Mesodermal cell (in vitro differentiated cells): ENCODE measurements at regions not wholly inside any gene's neighbourhood (a gene's known extent, or its start where the extent isn't known, plus 50 kb on each side); places are given as distances from the start of the nearest gene placed in this dataset.

Experiments used
- H3K27ac ChIP-seq: 2 replicates; pipeline ENCODE4 v1.7.0; 2013; ENCODE audit warnings: mild to moderate bottlenecking, low read depth, low read length, moderate library complexity; ENCODE audit not compliant: severe bottlenecking
- H3K36me3 ChIP-seq: 2 replicates; pipeline ENCODE4 v1.7.1; 2013; ENCODE audit warnings: mild to moderate bottlenecking, low read length, moderate library complexity; ENCODE audit not compliant: control insufficient read depth, insufficient read depth
- H3K4me1 ChIP-seq: one replicate; pipeline ENCODE4 v1.7.1; 2013; ENCODE audit warnings: mild to moderate bottlenecking, low read length; ENCODE audit not compliant: insufficient read depth, control insufficient read depth, poor library complexity, severe bottlenecking
- H3K4me3 ChIP-seq: 2 replicates; pipeline ENCODE4 v1.7.0; 2013; ENCODE audit warnings: low read length, control low read depth, mild to moderate bottlenecking; ENCODE audit not compliant: insufficient read depth, poor library complexity, severe bottlenecking; ENCODE audit errors: extremely low read depth
- H3K9me3 ChIP-seq: 2 replicates; pipeline ENCODE4 v1.7.1; 2013; ENCODE audit warnings: mild to moderate bottlenecking, low read length, moderate library complexity; ENCODE audit not compliant: control insufficient read depth
- WGBS, 2 experiments: methylation state at CpG; one replicate each; pipeline ENCODE4 v1.1.5; 2013; ENCODE audit warnings: missing lambda C conversion rate in 2 of 2; ENCODE audit not compliant: insufficient coverage in 2 of 2; 5-methylcytosine and 5-hydroxymethylcytosine counted together

GRCh38 chr2:239895116-239895515 lies 130.0 kb downstream of the NDUFA10 start:
- WGBS, 2 experiments = 40 to 100% methylated on average over 1 of the region's 3 CpGs
- Histone ChIP-seq H3K4me3 (no peak overlapping the region), H3K9me3 (no peaks in the 10 kb centered on the region), H3K27ac (no peak overlapping the region), H3K4me1 (no peaks in the 10 kb centered on the region), H3K36me3 (no peaks in the 10 kb centered on the region)

GRCh38 chr2:239894276-239894675 lies 130.9 kb downstream of the NDUFA10 start:
- Histone ChIP-seq H3K4me1 (no peaks in the 10 kb centered on the region), H3K4me3 (no peak overlapping the region), H3K9me3 (no peaks in the 10 kb centered on the region), H3K27ac (no peak overlapping the region), H3K36me3 (no peaks in the 10 kb centered on the region)
- 80 to 92% methylated on average over 5 of the region's 5 CpGs for WGBS, 2 experiments

GRCh38 chr2:239893236-239893515 lies 132.0 kb downstream of the NDUFA10 start:
- WGBS, 2 experiments = 51 to 59% methylated on average over 3 of the region's 4 CpGs

GRCh38 chr2:239892441-239893235 lies 132.5 kb downstream of the NDUFA10 start:
- Histone ChIP-seq H3K9me3 (no peaks in the 10 kb centered on the region), H3K4me1 (no peaks in the 10 kb centered on the region), H3K27ac (no peak overlapping the region), H3K36me3 (no peaks in the 10 kb centered on the region), H3K4me3 (no peak overlapping the region)
- WGBS, 2 experiments = 85 to 90% methylated on average over 12 to 17 of the region's 18 CpGs

More at GRCh38 chr2:239893236-239893515, 132.0 kb downstream of the NDUFA10 start:
- H3K4me3 ChIP-seq = no peak overlapping the region
- no peaks in the 10 kb centered on the region for H3K9me3 ChIP-seq
- H3K4me1 ChIP-seq = no peaks in the 10 kb centered on the region
- H3K27ac ChIP-seq = no peak overlapping the region
- H3K36me3 ChIP-seq = no peaks in the 10 kb centered on the region

DNA sequence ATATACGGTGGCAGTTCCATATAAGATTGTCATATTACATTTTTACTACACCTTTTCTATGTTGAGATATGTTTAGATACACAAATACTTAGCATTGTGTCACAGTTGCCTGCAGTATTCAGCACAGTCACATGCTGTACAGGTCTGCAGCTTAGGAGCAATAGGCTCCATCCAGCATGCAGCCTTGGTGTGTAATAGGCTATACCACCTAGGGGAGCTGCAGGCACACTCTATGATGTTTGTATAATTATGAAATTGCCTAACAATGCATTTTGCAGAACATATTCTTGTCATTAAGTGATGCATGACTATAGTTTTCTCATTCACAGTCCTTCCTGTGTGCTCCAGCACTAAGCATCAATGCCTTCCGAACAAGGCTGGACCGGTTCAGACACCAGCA lies 133.4 kb downstream of the NDUFA10 start:
- Histone ChIP-seq H3K9me3 (no peaks in the 10 kb centered on the region), H3K4me1 (no peaks in the 10 kb centered on the region), H3K4me3 (no peak overlapping the region), H3K27ac (no peak overlapping the region), H3K36me3 (no peaks in the 10 kb centered on the region)
- 100% methylated on average over 1 of the region's 3 CpGs for WGBS, 2 experiments

GRCh38 chr2:239890206-239890746 lies 134.9 kb downstream of the NDUFA10 start:
- H3K9me3 ChIP-seq = peaks cover 2% of the 10 kb centered on the region
- no peaks in the 10 kb centered on the region for H3K4me1 ChIP-seq
- H3K27ac ChIP-seq = no peak overlapping the region
- H3K36me3 ChIP-seq = no peaks in the 10 kb centered on the region
- 91% methylated on average over 9 of the region's 9 CpGs for WGBS, 2 experiments
- no peak overlapping the region for H3K4me3 ChIP-seq

- Histone ChIP-seq H3K36me3 (no peaks in the 10 kb centered on the region), H3K4me3 (no peak overlapping the region), H3K9me3 (peaks cover 8% of the 10 kb centered on the region), H3K27ac (no peak overlapping the region), H3K4me1 (no peaks in the 10 kb centered on the region)
- WGBS, 2 experiments = 85 to 88% methylated on average over 6 to 9 of the region's 9 CpGs
These were observed 135.5 kb downstream of the NDUFA10 start for GRCh38 chr2:239889641-239890121.

GRCh38 chr2:239887604-239888003 lies 137.5 kb downstream of the NDUFA10 start:
- H3K4me3 ChIP-seq = no peak overlapping the region
- H3K27ac ChIP-seq = no peak overlapping the region
- H3K9me3 ChIP-seq = peaks cover 13% of the 10 kb centered on the region
- no CpG with 5 or more reads among the region's 2 CpGs for WGBS, 2 experiments
- H3K4me1 ChIP-seq = no peaks in the 10 kb centered on the region
- H3K36me3 ChIP-seq = no peaks in the 10 kb centered on the region

DNA sequence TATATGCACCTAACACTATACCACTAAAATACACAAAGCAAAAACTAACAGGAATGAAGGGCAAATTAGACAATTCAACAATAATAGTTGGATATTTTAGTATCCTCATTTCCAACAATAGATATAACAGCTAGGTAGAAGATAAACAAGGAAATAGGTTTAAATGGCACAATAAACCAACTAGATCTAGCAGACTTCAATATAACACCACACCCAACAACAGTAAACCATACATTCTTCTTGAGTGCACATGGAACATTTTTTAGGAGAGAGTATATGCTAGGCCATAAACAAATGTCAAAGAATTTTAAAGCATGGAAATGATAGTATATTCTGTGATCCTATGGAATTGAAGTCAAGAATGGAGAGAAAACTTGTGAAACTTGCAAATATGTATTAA lies 138.4 kb downstream of the NDUFA10 start:
- Histone ChIP-seq H3K4me3 (no peak overlapping the region), H3K9me3 (peaks cover 13% of the 10 kb centered on the region), H3K27ac (no peak overlapping the region), H3K4me1 (peaks cover 3% of the 10 kb centered on the region), H3K36me3 (no peaks in the 10 kb centered on the region)

DNA sequence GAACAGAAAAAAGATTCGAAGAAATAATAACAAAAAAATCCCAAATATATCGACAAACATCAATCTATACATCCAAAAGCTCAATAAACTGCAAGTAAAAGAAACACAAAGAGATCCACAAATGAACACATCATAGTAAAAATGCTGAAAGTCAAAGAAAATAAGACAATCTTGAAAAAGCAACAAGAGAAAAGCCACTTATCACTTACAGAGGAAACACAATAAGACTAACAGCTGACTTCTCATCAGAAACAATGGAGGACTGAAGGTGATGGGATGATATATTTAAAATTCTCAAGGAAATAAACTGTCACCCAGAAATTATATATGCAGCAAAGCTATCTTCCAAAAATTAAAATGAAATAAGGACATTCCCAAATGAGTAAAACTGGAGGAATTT lies 140.3 kb downstream of the NDUFA10 start:
- Histone ChIP-seq H3K4me3 (no peak overlapping the region), H3K4me1 (peaks cover 13% of the 10 kb centered on the region), H3K27ac (no peak overlapping the region), H3K9me3 (peaks cover 13% of the 10 kb centered on the region), H3K36me3 (no peaks in the 10 kb centered on the region)
- no CpG with 5 or more reads among the region's 2 CpGs for WGBS, 2 experiments

GRCh38 chr2:239884051-239884405 lies 141.1 kb downstream of the NDUFA10 start:
- Histone ChIP-seq H3K4me3 (no peak overlapping the region), H3K27ac (no peak overlapping the region), H3K9me3 (peaks cover 13% of the 10 kb centered on the region), H3K36me3 (no peaks in the 10 kb centered on the region), H3K4me1 (peaks cover 13% of the 10 kb centered on the region)
- WGBS, 2 experiments = 89 to 96% methylated on average over 4 of the region's 5 CpGs
